ENCODE measurements at regions not wholly inside any gene's neighbourhood (a gene's known extent, or its start where the extent isn't known, plus 50 kb on each side); places are given as distances from the start of the nearest gene placed in this dataset.
"Not testable (repeated sequence)": the region's sequence is repeated elsewhere in the genome, so short reads cannot be mapped to it uniquely, and the experiment has no call there.

DNA sequence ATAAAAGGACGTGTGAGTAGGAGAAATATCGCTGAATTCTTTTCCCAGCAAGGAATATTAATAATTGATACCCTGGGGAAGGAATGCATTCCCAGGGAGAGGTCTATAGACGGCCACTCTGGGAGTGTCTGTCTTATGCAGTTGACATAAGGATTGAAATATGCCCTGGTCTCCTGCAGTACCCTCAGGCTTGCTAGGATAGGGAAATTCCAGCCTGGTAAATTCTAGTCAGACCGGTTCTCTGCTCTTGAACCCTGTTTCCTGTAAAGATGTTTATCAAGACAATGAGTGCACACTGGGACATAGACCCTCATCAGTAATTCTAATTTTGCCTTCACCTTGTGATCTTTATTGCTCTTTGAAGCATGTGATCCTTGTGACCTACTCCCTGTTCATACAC is 224.2 kb upstream of the ADGRL4 start:
- TF ChIP-seq, protein P1, sequence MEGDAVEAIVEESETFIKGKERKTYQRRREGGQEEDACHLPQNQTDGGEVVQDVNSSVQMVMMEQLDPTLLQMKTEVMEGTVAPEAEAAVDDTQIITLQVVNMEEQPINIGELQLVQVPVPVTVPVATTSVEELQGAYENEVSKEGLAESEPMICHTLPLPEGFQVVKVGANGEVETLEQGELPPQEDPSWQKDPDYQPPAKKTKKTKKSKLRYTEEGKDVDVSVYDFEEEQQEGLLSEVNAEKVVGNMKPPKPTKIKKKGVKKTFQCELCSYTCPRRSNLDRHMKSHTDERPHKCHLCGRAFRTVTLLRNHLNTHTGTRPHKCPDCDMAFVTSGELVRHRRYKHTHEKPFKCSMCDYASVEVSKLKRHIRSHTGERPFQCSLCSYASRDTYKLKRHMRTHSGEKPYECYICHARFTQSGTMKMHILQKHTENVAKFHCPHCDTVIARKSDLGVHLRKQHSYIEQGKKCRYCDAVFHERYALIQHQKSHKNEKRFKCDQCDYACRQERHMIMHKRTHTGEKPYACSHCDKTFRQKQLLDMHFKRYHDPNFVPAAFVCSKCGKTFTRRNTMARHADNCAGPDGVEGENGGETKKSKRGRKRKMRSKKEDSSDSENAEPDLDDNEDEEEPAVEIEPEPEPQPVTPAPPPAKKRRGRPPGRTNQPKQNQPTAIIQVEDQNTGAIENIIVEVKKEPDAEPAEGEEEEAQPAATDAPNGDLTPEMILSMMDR (IDR thresholded peaks at IDR 0.05), result not testable (repeated sequence)
- not testable (repeated sequence) for TF ChIP-seq TCF7L2, POLR2AphosphoS5 (IDR thresholded peaks at IDR 0.05; ENCODE audit: low read depth, low read length)

Data from Panc1 (cell line).